ENCODE measurements at regions not wholly inside any gene's neighbourhood (a gene's known extent, or its start where the extent isn't known, plus 50 kb on each side); places are given as distances from the start of the nearest gene placed in this dataset.
"Not testable (repeated sequence)": the region's sequence is repeated elsewhere in the genome, so short reads cannot be mapped to it uniquely, and the experiment has no call there.

DNA sequence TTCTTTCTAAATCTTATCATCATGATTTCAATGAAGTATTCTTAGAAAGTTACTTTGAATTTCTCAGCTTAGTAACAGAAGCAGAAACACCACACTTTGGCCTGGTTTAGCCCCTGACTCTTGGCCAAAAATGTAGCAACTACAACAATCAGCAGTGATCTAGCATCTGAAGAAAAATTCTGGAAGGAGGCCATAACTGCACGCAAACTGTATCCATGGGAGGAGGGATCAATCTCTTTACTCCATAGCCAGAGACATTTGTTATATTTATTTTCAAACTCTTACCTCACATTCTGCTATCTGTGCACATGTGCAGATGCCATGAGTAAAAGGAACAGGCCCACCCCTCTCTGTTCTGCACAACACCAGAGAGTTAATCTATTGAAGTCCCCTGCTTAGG is 251.0 kb upstream of the P2RY1 start:
- Histone ChIP-seq H3K4me1 (ENCODE audit: control insufficient read depth, low read depth, low read length) (no peaks in the 10 kb centered on the region), H3K36me3 (ENCODE audit: control insufficient read depth, low read depth, low read length) (no peaks in the 10 kb centered on the region), H3K4me3 (ENCODE audit: low read length) (no peak overlapping the region), H3K9me3 (ENCODE audit: control insufficient read depth, low read depth, low read length) (no peaks in the 10 kb centered on the region), H3K27ac (ENCODE audit: low read length) (no peak overlapping the region), H3K27me3 (ENCODE audit: control insufficient read depth, insufficient read depth, low read length) (no peaks in the 10 kb centered on the region), H3K9ac (ENCODE audit: low read length) (no peak overlapping the region)

DNA sequence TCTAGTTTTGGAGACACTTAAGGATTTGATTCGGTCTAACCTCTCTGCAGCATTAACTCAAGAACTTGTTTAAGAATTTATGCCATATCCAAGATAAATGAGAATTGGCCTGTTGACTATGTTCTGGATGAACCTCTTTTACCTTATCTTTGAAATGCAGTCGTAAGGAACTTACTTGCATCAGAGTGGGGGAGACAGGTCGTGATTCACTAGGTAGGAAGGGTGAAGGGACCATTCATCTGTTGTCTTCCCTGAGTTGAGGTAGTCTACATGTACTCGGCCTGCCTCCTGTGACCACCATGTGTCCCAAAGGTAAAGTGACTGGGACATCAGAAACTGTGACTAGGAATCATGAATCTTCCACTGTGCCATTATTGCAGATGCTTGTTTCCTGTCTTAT is 248.0 kb upstream of the P2RY1 start:
- Histone ChIP-seq H3K9me3 (ENCODE audit: control insufficient read depth, low read depth, low read length) (no peaks in the 10 kb centered on the region), H3K4me3 (ENCODE audit: low read length) (no peak overlapping the region), H3K36me3 (ENCODE audit: control insufficient read depth, low read depth, low read length) (no peaks in the 10 kb centered on the region), H3K27ac (ENCODE audit: low read length) (no peak overlapping the region), H3K27me3 (ENCODE audit: control insufficient read depth, insufficient read depth, low read length) (no peaks in the 10 kb centered on the region), H3K4me1 (ENCODE audit: control insufficient read depth, low read depth, low read length) (no peaks in the 10 kb centered on the region), H3K9ac (ENCODE audit: low read length) (no peak overlapping the region)

DNA sequence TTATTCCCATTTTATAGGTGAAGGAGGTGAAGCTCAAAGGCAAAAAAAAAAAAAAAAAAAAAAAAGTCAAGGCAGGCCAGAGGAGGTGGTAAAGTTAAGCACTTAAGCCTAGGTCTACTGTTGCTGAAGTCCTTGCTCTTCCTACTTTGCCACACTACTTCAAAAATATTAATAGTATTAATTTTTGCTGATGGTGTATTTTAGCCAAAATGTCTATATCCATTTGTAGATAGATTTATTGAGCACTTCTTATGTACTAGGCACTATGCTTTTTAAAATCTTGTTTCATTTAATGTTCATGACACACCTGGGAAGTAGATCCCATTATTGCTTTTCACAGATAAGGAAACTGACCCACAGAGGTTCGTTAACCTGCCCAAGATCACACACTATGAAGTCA is 247.1 kb upstream of the P2RY1 start:
- Histone ChIP-seq H3K27ac (ENCODE audit: low read length) (no peak overlapping the region), H3K36me3 (ENCODE audit: control insufficient read depth, low read depth, low read length) (no peaks in the 10 kb centered on the region), H3K4me1 (ENCODE audit: control insufficient read depth, low read depth, low read length) (no peaks in the 10 kb centered on the region), H3K27me3 (ENCODE audit: control insufficient read depth, insufficient read depth, low read length) (no peaks in the 10 kb centered on the region), H3K9ac (ENCODE audit: low read length) (no peak overlapping the region), H3K4me3 (ENCODE audit: low read length) (no peak overlapping the region), H3K9me3 (ENCODE audit: control insufficient read depth, low read depth, low read length) (no peaks in the 10 kb centered on the region)

DNA sequence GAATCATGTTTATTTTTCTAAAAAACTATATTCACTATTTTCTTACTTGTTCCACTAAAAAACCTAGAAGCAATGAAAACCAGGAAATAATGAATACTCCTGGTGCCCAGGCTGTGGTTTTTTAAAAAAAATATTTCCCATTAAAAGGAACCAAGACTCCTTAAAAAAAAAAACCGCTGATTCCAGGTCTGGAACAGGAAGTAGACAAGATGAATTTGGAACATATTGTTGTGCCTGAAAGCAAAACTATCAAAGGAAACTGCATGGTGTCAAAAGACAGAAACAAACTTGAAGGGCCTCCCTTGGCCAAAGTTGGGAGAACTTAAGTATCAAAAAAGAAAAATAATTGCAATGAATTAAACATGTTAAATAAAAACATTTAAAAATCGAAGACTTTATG is 245.3 kb upstream of the P2RY1 start:
- Histone ChIP-seq H3K9ac (ENCODE audit: low read length) (no peak overlapping the region), H3K4me3 (ENCODE audit: low read length) (no peak overlapping the region), H3K27ac (ENCODE audit: low read length) (no peak overlapping the region), H3K4me1 (ENCODE audit: control insufficient read depth, low read depth, low read length) (no peaks in the 10 kb centered on the region), H3K27me3 (ENCODE audit: control insufficient read depth, insufficient read depth, low read length) (no peaks in the 10 kb centered on the region), H3K9me3 (ENCODE audit: control insufficient read depth, low read depth, low read length) (no peaks in the 10 kb centered on the region), H3K36me3 (ENCODE audit: control insufficient read depth, low read depth, low read length) (no peaks in the 10 kb centered on the region)

DNA sequence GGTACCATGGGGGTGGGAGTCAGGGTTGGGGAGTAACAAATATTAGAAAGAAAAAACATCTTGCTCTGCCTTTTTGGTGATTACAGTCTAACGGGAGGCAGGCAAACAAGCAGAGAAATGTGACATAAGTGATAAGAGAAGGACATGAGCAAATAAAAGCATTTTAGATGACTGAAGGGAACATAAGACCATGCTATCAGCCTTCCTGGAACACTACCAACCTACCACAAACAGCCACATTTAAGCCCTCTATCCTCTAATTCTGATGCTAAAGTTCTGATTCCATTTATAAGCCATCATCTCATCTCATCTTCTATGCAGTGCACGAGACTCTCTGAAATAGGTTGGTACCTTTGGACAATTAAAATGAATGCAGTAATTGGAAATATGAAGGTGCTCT is 243.4 kb upstream of the P2RY1 start:
- Histone ChIP-seq H3K27me3 (ENCODE audit: control insufficient read depth, insufficient read depth, low read length) (no peaks in the 10 kb centered on the region), H3K27ac (ENCODE audit: low read length) (no peak overlapping the region), H3K4me1 (ENCODE audit: control insufficient read depth, low read depth, low read length) (peaks cover 6% of the 10 kb centered on the region), H3K4me3 (ENCODE audit: low read length) (no peak overlapping the region), H3K9ac (ENCODE audit: low read length) (no peak overlapping the region), H3K36me3 (ENCODE audit: control insufficient read depth, low read depth, low read length) (no peaks in the 10 kb centered on the region), H3K9me3 (ENCODE audit: control insufficient read depth, low read depth, low read length) (no peaks in the 10 kb centered on the region)

DNA sequence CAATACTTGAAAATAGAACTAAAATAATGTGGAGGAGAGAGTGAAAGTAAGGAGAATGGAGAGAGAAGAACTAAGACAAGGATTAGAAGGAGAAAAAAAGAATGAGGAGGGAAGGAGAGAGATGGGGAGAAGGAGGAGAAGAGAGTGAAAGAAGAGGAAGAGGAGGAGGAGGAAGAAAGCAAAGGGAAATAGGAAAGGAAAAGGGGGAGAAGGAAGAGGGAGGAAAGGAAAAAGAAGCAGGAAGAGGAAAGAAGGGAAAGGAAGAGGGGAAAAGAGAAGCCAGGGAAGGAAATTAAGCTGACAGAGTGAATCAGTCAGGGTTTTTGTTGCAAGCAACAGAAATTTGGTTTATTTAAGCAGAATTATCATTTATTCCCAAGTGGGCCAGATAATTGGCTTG is 241.7 kb upstream of the P2RY1 start:
- H3K9me3 ChIP-seq (ENCODE audit: control insufficient read depth, low read depth, low read length): no peaks in the 10 kb centered on the region
- no peaks in the 10 kb centered on the region for H3K36me3 ChIP-seq (ENCODE audit: control insufficient read depth, low read depth, low read length)
- H3K27ac ChIP-seq (ENCODE audit: low read length): no peak overlapping the region
- H3K27me3 ChIP-seq (ENCODE audit: control insufficient read depth, insufficient read depth, low read length): no peaks in the 10 kb centered on the region
- H3K4me1 ChIP-seq (ENCODE audit: control insufficient read depth, low read depth, low read length): peaks cover 11% of the 10 kb centered on the region
- no peak overlapping the region for H3K9ac ChIP-seq (ENCODE audit: low read length)
- no peak overlapping the region for H3K4me3 ChIP-seq (ENCODE audit: low read length)

DNA sequence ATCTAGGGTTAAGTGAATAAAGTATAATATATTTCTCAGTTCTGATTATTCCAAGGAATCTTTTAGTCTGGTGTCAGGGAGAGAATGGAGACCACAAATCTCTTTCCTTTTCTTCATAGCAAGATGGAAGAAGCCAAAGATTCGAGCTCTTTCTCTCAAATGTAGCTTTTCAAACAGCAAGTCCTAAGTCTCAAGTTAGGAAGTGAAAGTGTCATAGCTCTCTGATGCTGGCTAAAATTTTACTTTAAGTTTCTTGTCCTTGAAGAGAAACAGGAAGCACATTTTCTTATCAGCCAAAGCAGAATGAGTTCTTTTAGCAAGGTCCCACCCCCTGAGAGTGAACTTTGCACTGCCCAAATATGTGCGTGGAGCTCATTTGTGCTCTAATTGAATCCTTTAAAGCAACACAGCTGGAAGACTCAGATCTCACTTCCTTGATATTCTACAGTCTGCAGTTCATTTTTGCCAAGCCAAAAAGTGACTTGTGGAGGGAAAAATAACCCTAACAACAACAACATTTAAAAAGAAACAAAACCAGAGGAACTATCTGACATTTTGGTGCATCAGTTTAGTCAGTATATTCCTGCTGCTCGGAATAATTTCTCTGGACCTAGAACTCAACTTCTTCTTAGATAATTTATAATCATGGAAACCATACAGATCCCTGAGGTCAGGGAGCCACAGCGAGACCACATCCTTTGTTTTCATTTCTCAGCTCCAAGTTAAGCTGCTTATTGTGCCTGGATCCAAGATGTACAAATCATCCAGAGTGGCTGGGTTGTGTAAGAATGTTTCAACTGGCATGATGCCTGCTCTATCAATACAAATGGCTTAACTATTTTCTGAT is 238.7 kb upstream of the P2RY1 start:
- Histone ChIP-seq H3K27ac (ENCODE audit: low read length) (no peak overlapping the region), H3K36me3 (ENCODE audit: control insufficient read depth, low read depth, low read length) (no peaks in the 10 kb centered on the region), H3K27me3 (ENCODE audit: control insufficient read depth, insufficient read depth, low read length) (no peaks in the 10 kb centered on the region), H3K9ac (ENCODE audit: low read length) (no peak overlapping the region), H3K9me3 (ENCODE audit: control insufficient read depth, low read depth, low read length) (no peaks in the 10 kb centered on the region), H3K4me1 (ENCODE audit: control insufficient read depth, low read depth, low read length) (peaks cover 11% of the 10 kb centered on the region), H3K4me3 (ENCODE audit: low read length) (no peak overlapping the region)

DNA sequence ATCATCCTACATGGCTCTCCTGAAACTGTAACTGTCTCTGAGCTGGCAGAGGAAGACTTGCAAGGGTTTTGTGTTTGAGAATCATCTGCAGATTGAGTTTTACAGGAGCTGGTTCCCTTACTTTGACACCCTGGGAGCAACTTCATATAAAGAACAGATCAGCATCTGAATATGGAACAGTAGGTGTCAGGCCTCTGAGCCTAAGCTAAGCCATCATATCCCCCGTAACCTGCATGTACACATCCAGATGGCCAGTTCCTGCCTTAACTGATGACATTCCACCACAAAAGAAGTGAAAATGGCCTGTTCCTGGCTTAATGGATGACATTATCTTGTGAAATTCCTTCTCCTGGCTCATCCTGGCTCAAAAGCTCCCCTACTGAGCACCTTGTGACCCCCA is 238.1 kb upstream of the P2RY1 start:
- H3K4me3 ChIP-seq (ENCODE audit: low read length); H3K36me3 ChIP-seq (ENCODE audit: control insufficient read depth, low read depth, low read length); H3K9ac ChIP-seq (ENCODE audit: low read length); H3K27ac ChIP-seq (ENCODE audit: low read length); H3K27me3 ChIP-seq (ENCODE audit: control insufficient read depth, insufficient read depth, low read length); H3K9me3 ChIP-seq (ENCODE audit: control insufficient read depth, low read depth, low read length): not testable (repeated sequence)
- H3K4me1 ChIP-seq (ENCODE audit: control insufficient read depth, low read depth, low read length): peaks cover 11% of the 10 kb centered on the region

DNA sequence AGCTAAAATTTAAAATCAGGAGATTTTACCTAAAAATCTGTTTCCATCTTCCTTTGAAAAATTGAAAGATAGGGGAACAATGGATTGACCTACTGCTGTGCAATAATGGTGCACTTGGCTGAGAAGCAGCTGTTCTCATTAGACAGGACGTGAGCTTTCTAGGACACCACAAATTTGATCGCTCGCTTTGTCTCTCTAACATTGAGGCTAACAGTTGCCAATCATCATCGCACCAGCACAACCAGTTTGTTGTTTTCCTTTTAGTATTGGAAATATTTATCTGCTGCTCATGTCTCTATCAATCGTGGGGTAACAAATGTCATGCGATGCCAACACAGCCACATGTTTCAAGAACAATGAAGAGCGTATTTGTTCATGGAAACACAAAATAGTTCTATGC is 228.8 kb upstream of the P2RY1 start:
- Histone ChIP-seq H3K9ac (ENCODE audit: low read length) (no peak overlapping the region), H3K36me3 (ENCODE audit: control insufficient read depth, low read depth, low read length) (no peaks in the 10 kb centered on the region), H3K27ac (ENCODE audit: low read length) (no peak overlapping the region)

DNA sequence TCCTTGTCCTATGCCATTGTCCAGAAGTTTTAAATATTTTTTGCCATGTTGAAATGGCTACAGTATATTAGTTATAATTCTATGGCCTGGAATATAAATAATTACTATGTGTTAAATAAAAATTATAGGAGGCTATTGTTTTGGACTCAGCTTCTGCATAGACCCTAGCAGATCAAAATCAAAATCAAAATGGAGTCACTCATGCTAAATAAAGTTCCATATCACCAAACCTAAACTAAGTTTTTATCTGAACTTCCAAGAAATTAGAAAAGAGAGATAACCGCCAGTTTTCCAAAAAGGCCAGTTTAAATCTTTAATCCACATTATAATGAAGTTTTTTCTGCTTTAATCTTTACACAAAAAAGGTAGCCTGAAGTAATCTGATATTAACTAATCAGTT is 227.8 kb upstream of the P2RY1 start:
- no peaks in the 10 kb centered on the region for H3K27me3 ChIP-seq (ENCODE audit: control insufficient read depth, insufficient read depth, low read length)
- H3K27ac ChIP-seq (ENCODE audit: low read length): no peak overlapping the region
- peaks cover 27% of the 10 kb centered on the region for H3K4me1 ChIP-seq (ENCODE audit: control insufficient read depth, low read depth, low read length)
- H3K36me3 ChIP-seq (ENCODE audit: control insufficient read depth, low read depth, low read length): no peaks in the 10 kb centered on the region
- no peak overlapping the region for H3K4me3 ChIP-seq (ENCODE audit: low read length)
- no peak overlapping the region for H3K9ac ChIP-seq (ENCODE audit: low read length)
- H3K9me3 ChIP-seq (ENCODE audit: control insufficient read depth, low read depth, low read length): no peaks in the 10 kb centered on the region

More for the DNA sequence above, 228.8 kb upstream of the P2RY1 start:
- Histone ChIP-seq H3K9me3 (ENCODE audit: control insufficient read depth, low read depth, low read length) (no peaks in the 10 kb centered on the region), H3K27me3 (ENCODE audit: control insufficient read depth, insufficient read depth, low read length) (no peaks in the 10 kb centered on the region), H3K4me1 (ENCODE audit: control insufficient read depth, low read depth, low read length) (peaks cover 27% of the 10 kb centered on the region), H3K4me3 (ENCODE audit: low read length) (no peak overlapping the region)

DNA sequence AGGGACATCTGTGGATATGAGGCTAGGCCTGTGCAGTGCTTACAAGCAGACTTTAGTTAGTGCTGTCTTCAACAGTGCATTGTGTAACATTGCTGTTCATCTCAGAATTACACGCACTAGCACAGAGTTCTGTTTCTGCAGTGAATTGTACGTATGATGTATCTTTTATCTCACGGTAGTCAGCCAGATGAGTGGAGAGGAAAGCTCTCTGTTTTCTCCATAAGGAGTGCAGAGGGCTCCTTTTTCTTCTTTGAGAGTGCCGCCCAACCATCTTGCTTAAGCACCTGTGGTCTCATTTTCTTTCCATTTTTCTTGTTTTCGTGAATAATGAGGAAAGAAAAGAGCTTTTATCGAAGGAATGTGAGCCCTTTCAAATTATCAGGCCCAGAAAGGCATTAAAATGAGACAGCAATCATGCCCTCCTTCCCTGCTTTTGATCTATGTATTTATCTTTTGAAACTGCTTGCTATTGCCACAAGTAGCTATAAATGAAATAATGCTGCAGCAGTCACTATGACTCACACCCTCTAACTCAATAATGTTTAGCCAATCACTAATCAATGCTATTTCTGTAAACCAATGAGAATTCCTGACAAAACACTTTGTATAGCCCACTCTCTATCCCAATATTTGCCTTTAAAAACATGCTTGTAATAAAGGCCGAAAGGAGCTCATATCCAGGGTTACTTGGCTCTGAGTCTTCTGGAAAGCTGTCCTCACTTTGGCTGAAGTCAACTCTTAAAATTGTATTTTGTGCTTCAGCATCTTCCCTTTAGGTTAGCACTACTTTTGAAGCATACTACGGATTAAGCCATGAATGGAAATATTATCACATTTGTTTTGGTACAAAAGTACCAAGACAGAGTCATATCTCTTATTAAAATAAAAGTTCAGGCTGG is 226.0 kb upstream of the P2RY1 start:
- H3K9ac ChIP-seq (ENCODE audit: low read length): no peak overlapping the region
- H3K4me3 ChIP-seq (ENCODE audit: low read length): no peak overlapping the region
- H3K27me3 ChIP-seq (ENCODE audit: control insufficient read depth, insufficient read depth, low read length): no peaks in the 10 kb centered on the region
- no peaks in the 10 kb centered on the region for H3K36me3 ChIP-seq (ENCODE audit: control insufficient read depth, low read depth, low read length)
- H3K4me1 ChIP-seq (ENCODE audit: control insufficient read depth, low read depth, low read length): peaks cover 27% of the 10 kb centered on the region
- no peak overlapping the region for H3K27ac ChIP-seq (ENCODE audit: low read length)
- no peaks in the 10 kb centered on the region for H3K9me3 ChIP-seq (ENCODE audit: control insufficient read depth, low read depth, low read length)
